Erythroblast (primary cell): ENCODE measurements at regions not wholly inside any gene's neighbourhood (a gene's known extent, or its start where the extent isn't known, plus 50 kb on each side); places are given as distances from the start of the nearest gene placed in this dataset.

Experiments used
- GATA1 ChIP-seq: IDR thresholded peaks from 2 replicates; pipeline ENCODE4 v1.6.1; 2011; ENCODE audit warnings: low read depth, mild to moderate bottlenecking, control low read depth, low read length, moderate library complexity
- POLR2A ChIP-seq: IDR thresholded peaks from 2 replicates; pipeline ENCODE4 v1.6.1; 2011; ENCODE audit warnings: mild to moderate bottlenecking, low read length

GRCh38 chr5:52658246-52658645 is 129.5 kb upstream of the ITGA1 start:
- TF ChIP-seq POLR2A (no peak), GATA1 (no peak)
